ENCODE measurements at regions not wholly inside any gene's neighbourhood (a gene's known extent, or its start where the extent isn't known, plus 50 kb on each side); places are given as distances from the start of the nearest gene placed in this dataset.

DNA sequence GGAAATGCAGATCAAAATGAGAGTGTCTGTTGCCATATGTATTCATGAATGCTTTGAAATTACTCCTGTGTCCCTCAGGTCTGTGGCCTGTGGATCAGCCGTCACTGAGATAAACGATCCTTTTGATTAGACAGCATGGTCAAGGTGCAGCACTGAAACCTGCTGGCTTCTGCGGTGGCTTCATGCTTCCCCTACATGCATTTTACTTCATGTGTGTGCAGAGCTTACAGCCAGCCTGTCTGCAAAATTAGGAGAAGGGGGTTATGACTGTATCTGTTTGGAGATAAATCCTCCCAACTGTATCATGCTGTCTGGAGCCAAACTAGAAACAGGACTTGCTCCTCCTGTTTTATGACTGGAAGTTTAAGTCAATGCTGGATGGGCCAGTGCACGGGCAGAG is 71.0 kb upstream of the PLPP4 start:
- no peaks in the 10 kb centered on the region for H3K4me1 Mint-ChIP-seq
- no peaks in the 10 kb centered on the region for H3K36me3 Mint-ChIP-seq
- H3K9me3 Mint-ChIP-seq, result no peaks in the 10 kb centered on the region
- no peak overlapping the region for H3K27ac Mint-ChIP-seq
- no peaks in the 10 kb centered on the region for H3K36me3 ChIP-seq (ENCODE audit: insufficient read depth, low read length)
- H3K4me1 ChIP-seq (ENCODE audit: insufficient read depth, low read length), result no peaks in the 10 kb centered on the region
- no peak overlapping the region for H3K4me3 ChIP-seq (ENCODE audit: low read length)
- H3K27ac ChIP-seq (ENCODE audit: low read depth, low read length), result no peak overlapping the region
- ChIA-PET CTCF (no interaction called here), POLR2A (no interaction called here)
- peaks cover 0 to 11% of the 10 kb centered on the region in 2 donors for H3K27me3 Mint-ChIP-seq
- H3K27me3 ChIP-seq (ENCODE audit: insufficient read depth, low read length, poor library complexity, severe bottlenecking), result no peaks in the 10 kb centered on the region
- no peaks in the 10 kb centered on the region for H3K9me3 ChIP-seq (ENCODE audit: low read length)
- no peak overlapping the region for H3K4me3 Mint-ChIP-seq
- DNase-seq, result no peak

DNA sequence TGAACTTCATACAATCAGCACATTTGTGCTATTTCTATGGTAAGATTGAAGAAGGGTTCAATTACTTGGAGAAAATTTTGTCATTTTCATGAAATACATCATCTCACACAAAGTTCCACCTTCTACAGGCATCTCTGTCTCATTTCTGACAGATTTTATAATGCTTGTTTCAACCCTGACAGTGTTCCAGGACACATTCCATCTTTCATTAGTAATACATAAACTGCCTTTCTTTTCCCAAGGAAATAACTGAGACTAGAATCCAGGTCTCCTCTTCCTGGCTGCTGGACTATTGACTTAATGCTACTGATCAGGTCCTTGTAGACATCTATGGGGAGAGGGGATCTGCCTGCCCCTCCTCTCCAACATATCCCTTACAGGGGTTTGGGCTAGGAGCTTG is 70.1 kb upstream of the PLPP4 start:
- ChIA-PET CTCF (no interaction called here), POLR2A (no interaction called here)
- no peaks in the 10 kb centered on the region for H3K27me3 ChIP-seq (ENCODE audit: insufficient read depth, low read length, poor library complexity, severe bottlenecking)
- H3K4me3 ChIP-seq (ENCODE audit: low read length), result no peak overlapping the region
- Mint-ChIP-seq H3K36me3 (no peaks in the 10 kb centered on the region), H3K27ac (no peak overlapping the region), H3K9me3 (peaks cover 0 to 2% (median 0%) of the 10 kb centered on the region in 5 donors), H3K4me1 (no peaks in the 10 kb centered on the region), H3K27me3 (peaks cover 2 to 11% of the 10 kb centered on the region in 2 donors), H3K4me3 (no peak overlapping the region)
- H3K9me3 ChIP-seq (ENCODE audit: low read length), result no peaks in the 10 kb centered on the region
- no peaks in the 10 kb centered on the region for H3K36me3 ChIP-seq (ENCODE audit: insufficient read depth, low read length)
- H3K4me1 ChIP-seq (ENCODE audit: insufficient read depth, low read length), result no peaks in the 10 kb centered on the region
- DNase-seq, result no peak
- H3K27ac ChIP-seq (ENCODE audit: low read depth, low read length), result no peak overlapping the region

DNA sequence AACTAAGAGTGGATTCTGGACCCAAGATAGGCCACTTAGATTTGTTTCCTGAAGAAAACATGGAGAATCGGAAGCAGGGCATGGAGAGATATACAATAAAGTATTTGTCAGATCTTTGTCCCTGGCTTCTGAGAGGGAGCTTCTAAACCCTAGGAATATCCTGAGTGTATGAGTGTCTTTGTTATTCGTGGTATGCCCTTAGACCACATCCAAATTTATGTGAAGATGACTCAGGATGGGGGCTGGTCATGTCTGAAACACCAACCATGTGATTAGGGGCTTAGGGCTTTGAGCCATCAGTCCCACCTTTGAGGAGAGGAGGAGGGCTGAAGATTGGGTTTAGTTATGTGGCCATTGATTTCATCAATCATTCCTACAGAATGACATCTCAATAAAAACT is 69.7 kb upstream of the PLPP4 start:
- Histone ChIP-seq H3K4me1 (ENCODE audit: insufficient read depth, low read length) (no peaks in the 10 kb centered on the region), H3K36me3 (ENCODE audit: insufficient read depth, low read length) (no peaks in the 10 kb centered on the region), H3K9me3 (ENCODE audit: low read length) (no peaks in the 10 kb centered on the region), H3K4me3 (ENCODE audit: low read length) (no peak overlapping the region), H3K27me3 (ENCODE audit: insufficient read depth, low read length, poor library complexity, severe bottlenecking) (no peaks in the 10 kb centered on the region), H3K27ac (ENCODE audit: low read depth, low read length) (no peak overlapping the region)
- ChIA-PET POLR2A (no interaction called here), CTCF (no interaction called here)
- DNase-seq, result no peak
- Mint-ChIP-seq H3K36me3 (no peaks in the 10 kb centered on the region), H3K4me3 (no peak overlapping the region), H3K9me3 (peaks cover 0 to 2% (median 0%) of the 10 kb centered on the region in 5 donors), H3K27ac (no peak overlapping the region), H3K4me1 (no peaks in the 10 kb centered on the region), H3K27me3 (peaks cover 2 to 11% of the 10 kb centered on the region in 2 donors)

DNA sequence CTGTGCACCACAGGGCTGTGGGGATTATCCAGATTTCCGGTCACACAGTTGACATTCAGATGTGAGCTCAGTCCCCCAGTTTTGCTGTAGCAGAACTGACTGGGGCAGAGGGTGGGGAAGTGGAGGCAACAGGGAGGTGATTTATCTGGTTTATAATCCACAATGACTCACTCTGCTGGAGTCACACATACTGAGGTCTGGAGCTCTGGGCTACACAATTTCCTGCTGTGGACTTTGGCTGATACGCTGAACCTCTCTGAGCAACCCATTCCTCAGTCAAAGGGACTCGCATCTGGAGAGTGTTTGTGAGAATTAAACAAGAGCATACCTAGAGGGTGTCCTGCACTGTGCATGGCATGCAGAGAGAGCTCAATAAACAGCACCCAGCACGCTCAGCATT is 64.8 kb upstream of the PLPP4 start:
- peaks cover 0 to 10% (median 0%) of the 10 kb centered on the region in 5 donors for H3K9me3 Mint-ChIP-seq
- Histone ChIP-seq H3K27me3 (ENCODE audit: insufficient read depth, low read length, poor library complexity, severe bottlenecking) (no peaks in the 10 kb centered on the region), H3K9me3 (ENCODE audit: low read length) (no peaks in the 10 kb centered on the region), H3K27ac (ENCODE audit: low read depth, low read length) (no peak overlapping the region), H3K36me3 (ENCODE audit: insufficient read depth, low read length) (no peaks in the 10 kb centered on the region), H3K4me1 (ENCODE audit: insufficient read depth, low read length) (no peaks in the 10 kb centered on the region), H3K4me3 (ENCODE audit: low read length) (no peak overlapping the region)
- H3K27ac Mint-ChIP-seq, result no peak overlapping the region
- POLR2A ChIA-PET, result no interaction called here
- no peak for DNase-seq
- CTCF ChIA-PET, result no interaction called here
- no peaks in the 10 kb centered on the region for H3K4me1 Mint-ChIP-seq
- no peaks in the 10 kb centered on the region for H3K36me3 Mint-ChIP-seq
- peaks cover 10 to 23% of the 10 kb centered on the region in 2 donors for H3K27me3 Mint-ChIP-seq
- no peak overlapping the region for H3K4me3 Mint-ChIP-seq

DNA sequence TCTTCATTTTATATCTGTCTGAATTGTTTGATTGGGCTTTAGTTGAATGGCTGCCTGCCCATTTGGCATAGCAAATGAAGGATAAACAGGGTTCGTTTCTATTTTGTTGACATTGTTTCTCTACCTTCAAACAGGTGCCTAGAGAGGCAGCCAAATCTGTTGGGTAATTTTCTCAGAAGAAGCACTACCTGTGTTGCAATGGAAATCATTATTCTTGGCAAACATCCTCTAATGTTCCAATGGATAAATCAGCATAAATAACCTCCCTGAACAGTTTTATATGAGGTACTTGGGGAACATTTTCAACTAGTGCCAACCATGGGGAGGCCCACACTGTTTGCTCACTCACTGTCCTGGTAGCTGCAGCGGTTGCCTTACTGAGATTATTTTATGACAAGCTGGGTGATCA is 64.4 kb upstream of the PLPP4 start:
- no peaks in the 10 kb centered on the region for H3K36me3 Mint-ChIP-seq
- POLR2A ChIA-PET, result no interaction called here
- peaks cover 10 to 20% of the 10 kb centered on the region in 2 donors for H3K27me3 Mint-ChIP-seq
- H3K4me3 ChIP-seq (ENCODE audit: low read length), result no peak overlapping the region
- H3K4me3 Mint-ChIP-seq, result no peak overlapping the region
- no peaks in the 10 kb centered on the region for H3K36me3 ChIP-seq (ENCODE audit: insufficient read depth, low read length)
- H3K27me3 ChIP-seq (ENCODE audit: insufficient read depth, low read length, poor library complexity, severe bottlenecking), result no peaks in the 10 kb centered on the region
- H3K9me3 Mint-ChIP-seq, result peaks cover 0 to 10% (median 0%) of the 10 kb centered on the region in 5 donors
- no peak overlapping the region for H3K27ac ChIP-seq (ENCODE audit: low read depth, low read length)
- H3K27ac Mint-ChIP-seq, result no peak overlapping the region
- H3K4me1 ChIP-seq (ENCODE audit: insufficient read depth, low read length), result no peaks in the 10 kb centered on the region
- no peak for DNase-seq
- no peaks in the 10 kb centered on the region for H3K9me3 ChIP-seq (ENCODE audit: low read length)
- CTCF ChIA-PET, result no interaction called here
- no peaks in the 10 kb centered on the region for H3K4me1 Mint-ChIP-seq

DNA sequence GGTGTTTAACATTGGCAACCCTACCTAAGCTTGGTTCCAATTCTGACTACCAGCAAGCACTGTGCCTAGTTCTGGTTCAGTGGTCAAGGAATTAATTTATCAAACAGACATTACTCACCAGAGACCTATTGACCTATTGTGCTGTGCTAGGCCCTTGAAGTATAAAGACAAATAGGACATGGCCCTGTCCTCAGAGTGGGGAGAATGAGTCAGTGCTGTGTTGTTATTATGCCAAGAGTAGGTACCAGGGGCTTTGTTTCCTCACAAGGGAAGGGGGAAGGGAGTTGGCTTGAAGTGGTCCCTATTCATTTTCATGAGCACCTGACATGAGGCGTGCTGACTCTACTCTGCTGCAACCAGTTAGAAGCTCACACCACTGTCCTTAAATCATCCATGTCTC is 62.6 kb upstream of the PLPP4 start:
- Mint-ChIP-seq H3K9me3 (peaks cover 0 to 10% (median 0%) of the 10 kb centered on the region in 5 donors), H3K4me3 (no peak overlapping the region)
- POLR2A ChIA-PET, result no interaction called here

DNA sequence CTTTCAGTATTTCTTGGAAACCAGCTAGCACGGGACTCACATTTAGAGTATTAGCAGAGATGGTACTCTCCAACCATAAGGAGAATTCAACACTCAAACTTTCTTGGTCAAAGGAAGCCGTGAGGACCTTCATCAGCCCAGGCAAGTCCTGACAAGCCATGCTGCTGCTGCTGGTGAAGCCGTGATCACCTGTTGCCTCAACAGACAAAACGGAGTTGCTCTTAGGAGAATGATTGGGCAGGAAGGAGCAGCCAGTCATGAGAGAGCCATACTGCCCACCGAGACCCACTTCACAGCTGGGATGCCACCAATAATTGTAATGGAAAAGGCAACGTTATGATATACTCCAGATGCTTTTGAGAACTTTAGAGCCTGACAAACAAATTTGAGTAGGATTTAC is 60.8 kb upstream of the PLPP4 start:
- H3K9me3 ChIP-seq (ENCODE audit: low read length), result no peaks in the 10 kb centered on the region
- no peak for DNase-seq
- ChIA-PET CTCF (no interaction called here), POLR2A (no interaction called here)
- no peaks in the 10 kb centered on the region for H3K36me3 Mint-ChIP-seq
- H3K27me3 Mint-ChIP-seq, result peaks cover 10 to 13% of the 10 kb centered on the region in 2 donors
- H3K4me1 ChIP-seq (ENCODE audit: insufficient read depth, low read length), result no peaks in the 10 kb centered on the region
- H3K4me3 Mint-ChIP-seq, result no peak overlapping the region
- no peak overlapping the region for H3K4me3 ChIP-seq (ENCODE audit: low read length)
- no peaks in the 10 kb centered on the region for H3K27me3 ChIP-seq (ENCODE audit: insufficient read depth, low read length, poor library complexity, severe bottlenecking)
- peaks cover 0 to 10% (median 0%) of the 10 kb centered on the region in 5 donors for H3K9me3 Mint-ChIP-seq
- H3K36me3 ChIP-seq (ENCODE audit: insufficient read depth, low read length), result no peaks in the 10 kb centered on the region
- H3K27ac Mint-ChIP-seq, result no peak overlapping the region
- no peaks in the 10 kb centered on the region for H3K4me1 Mint-ChIP-seq
- no peak overlapping the region for H3K27ac ChIP-seq (ENCODE audit: low read depth, low read length)

More for the DNA sequence above, 62.6 kb upstream of the PLPP4 start:
- no peak overlapping the region for H3K4me3 ChIP-seq (ENCODE audit: low read length)
- peaks cover 10 to 14% of the 10 kb centered on the region in 2 donors for H3K27me3 Mint-ChIP-seq
- DNase-seq, result no peak
- CTCF ChIA-PET, result no interaction called here
- no peaks in the 10 kb centered on the region for H3K4me1 ChIP-seq (ENCODE audit: insufficient read depth, low read length)
- no peaks in the 10 kb centered on the region for H3K27me3 ChIP-seq (ENCODE audit: insufficient read depth, low read length, poor library complexity, severe bottlenecking)
- no peaks in the 10 kb centered on the region for H3K4me1 Mint-ChIP-seq
- no peak overlapping the region for H3K27ac ChIP-seq (ENCODE audit: low read depth, low read length)
- H3K36me3 ChIP-seq (ENCODE audit: insufficient read depth, low read length), result no peaks in the 10 kb centered on the region
- no peaks in the 10 kb centered on the region for H3K36me3 Mint-ChIP-seq
- no peaks in the 10 kb centered on the region for H3K9me3 ChIP-seq (ENCODE audit: low read length)
- no peak overlapping the region for H3K27ac Mint-ChIP-seq

DNA sequence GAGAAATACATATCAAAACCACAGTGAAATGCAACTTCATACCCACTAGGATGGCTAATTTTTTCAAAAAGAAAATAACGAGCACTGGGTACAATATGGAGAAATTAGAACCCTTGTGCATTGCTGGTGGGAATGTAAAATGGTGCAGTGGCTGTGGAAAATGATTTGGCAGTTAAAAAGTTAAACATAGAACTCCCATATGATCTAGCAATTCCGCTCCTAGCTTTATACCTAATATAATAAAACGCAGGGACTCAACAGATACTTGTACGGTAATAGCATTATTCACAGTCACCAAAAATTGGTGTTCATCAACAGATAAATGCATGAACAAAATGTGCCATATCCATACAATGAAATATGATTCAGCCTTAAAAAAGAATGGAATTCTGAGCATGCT is 58.8 kb upstream of the PLPP4 start:
- Histone ChIP-seq H3K27ac (ENCODE audit: low read depth, low read length) (no peak overlapping the region), H3K27me3 (ENCODE audit: insufficient read depth, low read length, poor library complexity, severe bottlenecking) (no peaks in the 10 kb centered on the region), H3K4me1 (ENCODE audit: insufficient read depth, low read length) (no peaks in the 10 kb centered on the region), H3K36me3 (ENCODE audit: insufficient read depth, low read length) (no peaks in the 10 kb centered on the region), H3K9me3 (ENCODE audit: low read length) (no peaks in the 10 kb centered on the region), H3K4me3 (ENCODE audit: low read length) (no peak overlapping the region)
- Mint-ChIP-seq H3K9me3 (peaks cover 0 to 8% (median 0%) of the 10 kb centered on the region in 5 donors), H3K4me1 (no peaks in the 10 kb centered on the region), H3K27ac (no peak overlapping the region), H3K27me3 (peaks cover 5 to 13% of the 10 kb centered on the region in 2 donors), H3K4me3 (no peak overlapping the region), H3K36me3 (no peaks in the 10 kb centered on the region)
- POLR2A ChIA-PET, result no interaction called here
- CTCF ChIA-PET, result no interaction called here
- DNase-seq, result no peak

DNA sequence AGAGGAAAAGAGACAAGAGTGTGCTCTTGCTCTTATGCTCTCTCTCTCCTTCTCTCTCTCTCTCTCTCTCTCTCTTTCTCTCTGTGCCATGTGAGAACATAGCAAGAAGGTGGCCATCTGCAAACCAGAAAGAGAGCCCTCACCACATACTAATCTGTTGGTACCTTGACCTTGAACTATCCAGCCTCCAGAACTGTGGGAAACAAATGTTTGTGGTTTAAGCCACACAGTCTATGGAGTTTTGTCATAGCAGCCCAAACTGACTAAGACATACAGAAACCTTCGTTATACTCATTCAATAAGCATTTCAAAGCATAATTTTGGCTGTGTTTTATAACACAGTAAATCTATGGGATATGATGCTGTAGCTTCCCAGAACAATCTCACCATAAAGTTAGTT is 56.4 kb upstream of the PLPP4 start:
- POLR2A ChIA-PET, result no interaction called here
- CTCF ChIA-PET, result no interaction called here
- Mint-ChIP-seq H3K36me3 (no peaks in the 10 kb centered on the region), H3K27me3 (peaks cover 0 to 3% of the 10 kb centered on the region in 2 donors), H3K4me1 (no peaks in the 10 kb centered on the region), H3K4me3 (no peak overlapping the region), H3K27ac (no peak overlapping the region), H3K9me3 (peaks cover 0 to 2% (median 0%) of the 10 kb centered on the region in 5 donors)
- Histone ChIP-seq H3K4me3 (ENCODE audit: low read length) (no peak overlapping the region), H3K36me3 (ENCODE audit: insufficient read depth, low read length) (no peaks in the 10 kb centered on the region), H3K27ac (ENCODE audit: low read depth, low read length) (no peak overlapping the region), H3K4me1 (ENCODE audit: insufficient read depth, low read length) (no peaks in the 10 kb centered on the region), H3K9me3 (ENCODE audit: low read length) (no peaks in the 10 kb centered on the region), H3K27me3 (ENCODE audit: insufficient read depth, low read length, poor library complexity, severe bottlenecking) (no peaks in the 10 kb centered on the region)
- DNase-seq, result no peak

Measured in CD8-positive, alpha-beta memory T cell (primary cell).